ENCODE measurements at regions not wholly inside any gene's neighbourhood (a gene's known extent, or its start where the extent isn't known, plus 50 kb on each side); places are given as distances from the start of the nearest gene placed in this dataset.

DNA sequence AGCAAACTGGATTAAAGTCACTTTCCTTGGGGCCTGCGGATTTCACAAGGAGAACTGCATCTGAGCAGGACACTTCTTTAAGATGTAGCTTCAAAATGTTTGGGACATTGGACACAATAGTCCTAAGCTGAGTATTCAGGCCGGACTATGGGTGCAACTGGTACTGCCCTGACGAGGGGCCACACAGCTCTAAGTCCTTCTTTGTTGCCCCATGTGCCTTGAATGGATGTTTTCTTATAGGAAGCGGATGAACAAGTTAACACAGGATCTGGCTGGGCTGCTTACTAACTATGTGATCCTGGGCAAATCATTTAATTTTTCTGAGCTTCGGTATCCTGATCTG, 147.8 kb upstream of the KLF14 start:
- Histone ChIP-seq H3K9me3 (ENCODE audit: low read depth, low read length) (no peaks in the 10 kb centered on the region), H3K36me3 (ENCODE audit: insufficient read depth, low read length) (peaks cover 96% of the 10 kb centered on the region), H3K79me2 (ENCODE audit: insufficient read depth, low read length) (peaks cover 94% of the 10 kb centered on the region), H3K4me2 (ENCODE audit: insufficient read depth, low read length) (no peak overlapping the region), H4K20me1 (ENCODE audit: insufficient read depth, low read length) (peaks cover 80% of the 10 kb centered on the region), H3K27ac (ENCODE audit: low read depth, low read length) (peak overlapping the region; percentile 63), H3K4me3 (ENCODE audit: insufficient read depth, low read length) (no peak overlapping the region), H3K4me1 (ENCODE audit: insufficient read depth, low read length) (peaks cover 72% of the 10 kb centered on the region), H2AFZ (ENCODE audit: low read length) (no peak overlapping the region), H3K27me3 (ENCODE audit: insufficient read depth, low read length) (no peaks in the 10 kb centered on the region)
- TF ChIP-seq, protein P1, sequence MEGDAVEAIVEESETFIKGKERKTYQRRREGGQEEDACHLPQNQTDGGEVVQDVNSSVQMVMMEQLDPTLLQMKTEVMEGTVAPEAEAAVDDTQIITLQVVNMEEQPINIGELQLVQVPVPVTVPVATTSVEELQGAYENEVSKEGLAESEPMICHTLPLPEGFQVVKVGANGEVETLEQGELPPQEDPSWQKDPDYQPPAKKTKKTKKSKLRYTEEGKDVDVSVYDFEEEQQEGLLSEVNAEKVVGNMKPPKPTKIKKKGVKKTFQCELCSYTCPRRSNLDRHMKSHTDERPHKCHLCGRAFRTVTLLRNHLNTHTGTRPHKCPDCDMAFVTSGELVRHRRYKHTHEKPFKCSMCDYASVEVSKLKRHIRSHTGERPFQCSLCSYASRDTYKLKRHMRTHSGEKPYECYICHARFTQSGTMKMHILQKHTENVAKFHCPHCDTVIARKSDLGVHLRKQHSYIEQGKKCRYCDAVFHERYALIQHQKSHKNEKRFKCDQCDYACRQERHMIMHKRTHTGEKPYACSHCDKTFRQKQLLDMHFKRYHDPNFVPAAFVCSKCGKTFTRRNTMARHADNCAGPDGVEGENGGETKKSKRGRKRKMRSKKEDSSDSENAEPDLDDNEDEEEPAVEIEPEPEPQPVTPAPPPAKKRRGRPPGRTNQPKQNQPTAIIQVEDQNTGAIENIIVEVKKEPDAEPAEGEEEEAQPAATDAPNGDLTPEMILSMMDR (IDR thresholded peaks at IDR 0.05; ENCODE audit: extremely low read depth, low read depth, low read length), result no peak
- DNase-seq (ENCODE audit: insufficient read length, low spot score, missing footprints), result peak; percentile 3

DNA sequence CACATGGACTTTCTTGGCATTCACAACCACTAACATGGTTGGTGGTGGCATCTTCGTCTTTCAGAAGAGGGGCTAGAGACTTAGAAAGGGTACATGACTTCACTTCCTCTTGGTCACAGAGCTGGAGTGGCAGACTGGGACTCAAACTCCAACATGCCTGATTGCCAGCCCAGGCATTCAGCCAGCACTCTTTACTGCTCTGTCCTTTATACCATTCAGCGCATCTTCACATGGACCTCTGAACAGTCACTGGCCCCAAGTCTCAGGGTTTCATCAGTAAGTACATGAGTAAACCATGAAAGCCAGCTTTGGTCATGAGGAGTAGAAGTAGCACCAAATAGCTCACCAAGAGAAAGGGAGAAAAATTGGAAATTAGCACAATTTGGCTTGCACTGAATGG, 148.4 kb upstream of the KLF14 start:
- H2AFZ ChIP-seq (ENCODE audit: low read length), result no peak overlapping the region
- no peaks in the 10 kb centered on the region for H3K9me3 ChIP-seq (ENCODE audit: low read depth, low read length)
- H3K79me2 ChIP-seq (ENCODE audit: insufficient read depth, low read length), result peaks cover 93% of the 10 kb centered on the region
- TF ChIP-seq, protein P1 (IDR thresholded peaks at IDR 0.05; ENCODE audit: extremely low read depth, low read depth, low read length), result no peak
- peaks cover 93% of the 10 kb centered on the region for H3K36me3 ChIP-seq (ENCODE audit: insufficient read depth, low read length)
- peaks cover 77% of the 10 kb centered on the region for H3K4me1 ChIP-seq (ENCODE audit: insufficient read depth, low read length)
- peaks cover 78% of the 10 kb centered on the region for H4K20me1 ChIP-seq (ENCODE audit: insufficient read depth, low read length)
- H3K27me3 ChIP-seq (ENCODE audit: insufficient read depth, low read length), result no peaks in the 10 kb centered on the region
- no peak overlapping the region for H3K4me3 ChIP-seq (ENCODE audit: insufficient read depth, low read length)
- DNase-seq (ENCODE audit: insufficient read length, low spot score, missing footprints), result no peak
- H3K27ac ChIP-seq (ENCODE audit: low read depth, low read length), result peak overlapping the region; percentile 63
- H3K4me2 ChIP-seq (ENCODE audit: insufficient read depth, low read length), result no peak overlapping the region

DNA sequence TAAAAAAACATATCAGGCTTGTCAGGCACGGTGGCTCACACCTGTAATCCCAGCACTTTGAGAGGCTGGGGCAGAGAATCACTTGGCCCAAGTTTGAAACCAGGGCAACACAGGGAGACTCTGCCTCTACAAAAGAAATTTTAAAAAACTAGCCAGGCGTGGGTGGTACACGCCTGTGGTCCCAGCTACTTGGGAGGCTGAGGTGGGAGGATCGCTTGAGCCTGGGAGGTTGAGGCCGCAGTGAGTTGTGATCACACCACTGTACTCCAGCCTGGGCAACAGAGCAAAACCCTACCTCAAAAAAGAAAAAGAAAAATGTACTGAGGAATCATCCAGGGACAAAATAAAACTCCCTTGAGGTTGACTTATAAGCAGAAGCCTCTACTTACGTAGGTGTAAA, 149.9 kb upstream of the KLF14 start:
- no peaks in the 10 kb centered on the region for H3K27me3 ChIP-seq (ENCODE audit: insufficient read depth, low read length)
- TF ChIP-seq, protein P1 (IDR thresholded peaks at IDR 0.05; ENCODE audit: extremely low read depth, low read depth, low read length), result no peak
- peaks cover 94% of the 10 kb centered on the region for H3K79me2 ChIP-seq (ENCODE audit: insufficient read depth, low read length)
- DNase-seq (ENCODE audit: insufficient read length, low spot score, missing footprints), result no peak
- H3K4me1 ChIP-seq (ENCODE audit: insufficient read depth, low read length), result peaks cover 82% of the 10 kb centered on the region
- peak overlapping the region; percentile 99 for H3K27ac ChIP-seq (ENCODE audit: low read depth, low read length)
- no peaks in the 10 kb centered on the region for H3K9me3 ChIP-seq (ENCODE audit: low read depth, low read length)
- peaks cover 88% of the 10 kb centered on the region for H3K36me3 ChIP-seq (ENCODE audit: insufficient read depth, low read length)
- H4K20me1 ChIP-seq (ENCODE audit: insufficient read depth, low read length), result peaks cover 76% of the 10 kb centered on the region
- no peak overlapping the region for H2AFZ ChIP-seq (ENCODE audit: low read length)
- no peak overlapping the region for H3K4me2 ChIP-seq (ENCODE audit: insufficient read depth, low read length)
- no peak overlapping the region for H3K4me3 ChIP-seq (ENCODE audit: insufficient read depth, low read length)

DNA sequence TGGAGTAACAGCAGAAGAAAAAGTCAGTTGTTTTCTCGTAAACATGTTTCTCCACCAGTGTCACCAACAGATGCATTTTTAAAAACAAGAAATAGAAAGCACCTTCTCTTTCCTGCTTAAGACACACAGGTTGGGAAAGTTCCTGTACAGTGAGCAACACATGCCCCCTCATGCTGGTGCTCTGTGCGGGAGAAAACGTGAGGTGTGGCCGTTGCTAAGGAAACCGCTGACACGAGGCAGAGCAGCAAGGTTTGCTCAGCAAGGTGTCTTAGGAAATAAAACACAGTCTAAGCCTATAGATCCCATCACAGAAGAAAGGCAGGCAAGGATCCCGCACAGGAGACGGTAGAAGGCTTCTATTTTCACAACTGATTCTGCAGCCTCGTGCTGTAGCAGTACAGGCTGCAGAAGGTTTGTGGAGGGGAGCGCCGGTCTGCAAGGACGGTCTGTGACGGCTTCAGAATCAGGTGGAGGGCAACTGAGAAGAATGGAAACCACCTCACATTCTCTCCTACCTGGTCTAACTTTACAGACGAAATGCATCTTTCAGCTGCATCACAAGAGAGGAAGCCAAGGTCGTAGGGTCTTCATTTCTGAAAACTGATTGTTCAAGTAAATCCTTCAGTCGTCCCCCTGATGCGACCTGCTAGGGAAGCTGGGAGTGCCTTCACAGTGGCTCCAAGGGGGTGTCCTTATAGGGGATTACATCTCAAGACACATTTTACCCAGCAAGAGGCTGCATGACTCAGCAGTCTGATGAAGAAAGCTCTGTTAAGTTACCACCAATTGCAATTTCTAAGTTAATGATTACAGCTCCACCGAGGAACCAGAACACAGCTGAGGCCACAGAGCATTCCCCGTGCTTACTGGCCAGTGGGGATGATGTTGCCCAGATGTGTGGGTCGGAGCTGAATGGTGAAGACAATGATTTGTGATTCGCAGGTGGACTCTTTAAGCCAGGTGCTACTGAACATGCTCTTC, 150.7 kb upstream of the KLF14 start:
- H3K27ac ChIP-seq (ENCODE audit: low read depth, low read length), result peak overlapping the region; percentile 99
- H3K9me3 ChIP-seq (ENCODE audit: low read depth, low read length), result no peaks in the 10 kb centered on the region
- no peak overlapping the region for H3K4me3 ChIP-seq (ENCODE audit: insufficient read depth, low read length)
- TF ChIP-seq, protein P1 (IDR thresholded peaks at IDR 0.05; ENCODE audit: extremely low read depth, low read depth, low read length), result no peak
- H3K79me2 ChIP-seq (ENCODE audit: insufficient read depth, low read length), result peaks cover 94% of the 10 kb centered on the region
- peaks cover 82% of the 10 kb centered on the region for H3K4me1 ChIP-seq (ENCODE audit: insufficient read depth, low read length)
- H3K36me3 ChIP-seq (ENCODE audit: insufficient read depth, low read length), result peaks cover 88% of the 10 kb centered on the region
- peaks cover 68% of the 10 kb centered on the region for H4K20me1 ChIP-seq (ENCODE audit: insufficient read depth, low read length)
- no peaks in the 10 kb centered on the region for H3K27me3 ChIP-seq (ENCODE audit: insufficient read depth, low read length)
- no peak overlapping the region for H2AFZ ChIP-seq (ENCODE audit: low read length)
- DNase-seq (ENCODE audit: insufficient read length, low spot score, missing footprints), result no peak
- H3K4me2 ChIP-seq (ENCODE audit: insufficient read depth, low read length), result no peak overlapping the region
